Karpas-422 (cell line): ENCODE measurements at regions not wholly inside any gene's neighbourhood (a gene's known extent, or its start where the extent isn't known, plus 50 kb on each side); places are given as distances from the start of the nearest gene placed in this dataset.
"Not testable (repeated sequence)": the region's sequence is repeated elsewhere in the genome, so short reads cannot be mapped to it uniquely, and the experiment has no call there.

Experiments used
- DNase-seq: peaks from one replicate; pipeline ENCODE4 v3.0.0-alpha.2; 2015
- H2AFZ ChIP-seq: fragments of 200-600 bp; sonication (generic); 2 replicates; pipeline ENCODE4 v1.6.1; 2014; ENCODE audit warnings: antibody characterized with exemption, low read length, mixed read lengths
- H3K27ac ChIP-seq: fragments of 200-600 bp; sonication (generic); 2 replicates; pipeline ENCODE4 v1.5.1; 2014; ENCODE audit warnings: mild to moderate bottlenecking, low read length, moderate library complexity
- H3K27me3 ChIP-seq: fragments of 200-600 bp; sonication (generic); 2 replicates; pipeline ENCODE4 v1.6.1; 2014; ENCODE audit warnings: low read length, mixed read lengths
- H3K36me3 ChIP-seq: fragments of 200-600 bp; sonication (generic); 2 replicates; pipeline ENCODE4 v1.6.1; 2014; ENCODE audit warnings: low read length, mixed read lengths; ENCODE audit not compliant: insufficient read depth
- H3K4me1 ChIP-seq: fragments of 200-600 bp; sonication (generic); 2 replicates; pipeline ENCODE4 v1.6.1; 2014; ENCODE audit warnings: mild to moderate bottlenecking, low read length, mixed read lengths
- H3K4me2 ChIP-seq: fragments of 200-600 bp; sonication (generic); 2 replicates; pipeline ENCODE4 v1.6.1; 2014; ENCODE audit warnings: low read length, low read depth, mild to moderate bottlenecking; ENCODE audit not compliant: poor library complexity, severe bottlenecking
- H3K4me3 ChIP-seq: fragments of 200-600 bp; sonication (generic); 2 replicates; pipeline ENCODE4 v1.5.1; 2014; ENCODE audit warnings: mild to moderate bottlenecking, antibody characterized with exemption, low read length, mixed read lengths
- H3K79me2 ChIP-seq: fragments of 200-600 bp; sonication (generic); 2 replicates; pipeline ENCODE4 v1.6.1; 2014; ENCODE audit warnings: mild to moderate bottlenecking, low read length, mixed read lengths
- H3K9ac ChIP-seq: fragments of 200-600 bp; sonication (generic); 2 replicates; pipeline ENCODE4 v1.6.0; 2014; ENCODE audit warnings: low read length
- H3K9me2 ChIP-seq: fragments of 200-600 bp; sonication (generic), shearing (Covaris generic); replicated peaks from 2 replicates; pipeline ENCODE4 v1.6.0; 2014; ENCODE audit warnings: mild to moderate bottlenecking, low read length, moderate library complexity; ENCODE audit not compliant: insufficient read depth
- H3K9me3 ChIP-seq: fragments of 300-700, 200-600 bp; sonication (generic); 2 replicates; pipeline ENCODE4 v1.6.1; 2014; ENCODE audit warnings: low read length, mixed read lengths
- H4K20me1 ChIP-seq: fragments of 200-600 bp; sonication (generic); 2 replicates; pipeline ENCODE4 v1.6.1; 2014; ENCODE audit warnings: mild to moderate bottlenecking, antibody characterized with exemption, low read length, low read depth; ENCODE audit not compliant: insufficient read depth

DNA sequence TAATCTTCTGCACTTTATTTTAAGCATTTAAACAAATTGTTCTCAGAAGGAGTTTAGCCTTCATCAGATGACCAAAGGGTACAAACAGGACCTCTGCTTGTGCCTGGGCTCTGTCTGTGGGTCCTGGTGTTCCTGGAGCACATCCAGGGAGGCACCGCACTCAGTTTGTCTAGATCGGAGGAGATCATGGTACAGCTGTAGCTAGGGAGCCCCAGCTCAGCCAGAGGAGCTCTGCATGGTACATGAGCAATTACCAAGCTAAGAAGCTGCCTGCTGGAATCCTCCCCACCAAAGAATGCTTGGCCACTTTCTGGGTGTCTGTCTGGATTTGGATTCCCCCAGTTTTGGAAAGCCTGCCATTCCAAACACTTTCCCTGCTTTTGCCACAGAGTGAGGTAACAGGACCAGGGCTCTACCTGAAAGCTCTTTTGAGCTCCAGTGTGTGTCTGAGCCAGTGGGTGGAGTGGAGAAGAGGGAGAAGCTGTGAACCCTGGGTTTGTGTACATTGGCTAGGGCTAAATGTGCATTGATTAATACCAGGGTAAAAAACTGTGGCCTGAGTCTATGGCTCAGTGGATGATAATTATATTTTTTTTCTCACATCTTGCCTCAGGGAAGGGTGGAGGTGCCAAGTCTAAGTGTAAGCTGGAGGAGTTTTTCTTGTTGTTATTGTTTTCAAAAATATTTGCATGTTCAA is 163.7 kb upstream of the IGF1 start:
- Histone ChIP-seq H3K9ac (no peak overlapping the region), H3K36me3 (no peaks in the 10 kb centered on the region), H3K4me2 (no peak overlapping the region), H2AFZ (no peak overlapping the region), H3K9me2 (no peaks in the 10 kb centered on the region), H3K4me1 (no peaks in the 10 kb centered on the region), H3K9me3 (no peaks in the 10 kb centered on the region), H3K79me2 (no peaks in the 10 kb centered on the region), H3K4me3 (no peak overlapping the region), H4K20me1 (no peaks in the 10 kb centered on the region), H3K27me3 (no peaks in the 10 kb centered on the region), H3K27ac (no peak overlapping the region)
- DNase-seq: no peak

DNA sequence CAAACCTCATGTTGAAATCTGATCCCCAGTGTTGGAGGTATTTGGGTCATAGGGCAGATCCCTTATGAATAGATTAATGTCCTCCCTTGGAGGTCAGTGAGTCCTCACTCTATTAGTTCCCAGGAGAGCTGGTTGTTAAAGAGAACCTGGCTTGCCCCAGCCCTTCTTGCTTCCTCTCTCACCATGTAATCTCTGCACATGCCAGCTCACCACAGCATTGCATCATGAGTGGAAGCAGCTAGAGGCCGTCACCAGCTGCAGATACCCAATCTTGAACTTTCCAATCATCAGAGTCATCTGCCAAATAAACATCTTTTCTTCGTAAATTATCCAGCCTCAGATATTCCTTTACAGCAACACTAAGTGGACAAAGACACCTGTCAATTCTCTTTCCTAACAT is 161.8 kb upstream of the IGF1 start:
- Histone ChIP-seq H4K20me1 (no peaks in the 10 kb centered on the region), H3K27ac (no peak overlapping the region)
- DNase-seq: no peak

DNA sequence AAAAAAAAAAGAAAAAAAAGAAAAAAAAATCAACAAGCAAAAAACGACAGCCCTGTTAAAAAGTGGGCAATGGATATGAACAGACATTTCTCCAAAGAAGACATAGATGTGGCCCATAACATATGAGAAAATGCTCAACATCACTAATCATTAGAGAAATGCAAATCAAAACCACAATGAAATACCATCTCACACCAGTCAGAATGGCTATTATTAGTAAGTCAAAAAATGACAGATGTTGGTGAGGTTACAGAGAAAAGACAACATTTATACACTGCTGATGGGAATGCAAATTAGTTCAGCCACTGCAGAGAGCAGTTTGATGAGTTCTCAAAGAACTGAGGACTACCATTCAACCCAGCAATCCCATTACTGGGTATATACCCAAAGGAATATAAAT is 160.3 kb upstream of the IGF1 start:
- not testable (repeated sequence) for H2AFZ ChIP-seq, DNase-seq, H3K36me3 ChIP-seq, H3K27me3 ChIP-seq, H3K27ac ChIP-seq, H3K79me2 ChIP-seq, H4K20me1 ChIP-seq, H3K4me2 ChIP-seq, H3K9me3 ChIP-seq, H3K4me1 ChIP-seq, H3K4me3 ChIP-seq, H3K9me2 ChIP-seq, H3K9ac ChIP-seq

More for the DNA sequence above, 161.8 kb upstream of the IGF1 start:
- Histone ChIP-seq H3K9me3 (no peaks in the 10 kb centered on the region), H2AFZ (no peak overlapping the region), H3K36me3 (no peaks in the 10 kb centered on the region), H3K79me2 (no peaks in the 10 kb centered on the region), H3K4me1 (no peaks in the 10 kb centered on the region), H3K9me2 (no peaks in the 10 kb centered on the region), H3K4me2 (no peak overlapping the region), H3K27me3 (no peaks in the 10 kb centered on the region), H3K4me3 (no peak overlapping the region), H3K9ac (no peak overlapping the region)

DNA sequence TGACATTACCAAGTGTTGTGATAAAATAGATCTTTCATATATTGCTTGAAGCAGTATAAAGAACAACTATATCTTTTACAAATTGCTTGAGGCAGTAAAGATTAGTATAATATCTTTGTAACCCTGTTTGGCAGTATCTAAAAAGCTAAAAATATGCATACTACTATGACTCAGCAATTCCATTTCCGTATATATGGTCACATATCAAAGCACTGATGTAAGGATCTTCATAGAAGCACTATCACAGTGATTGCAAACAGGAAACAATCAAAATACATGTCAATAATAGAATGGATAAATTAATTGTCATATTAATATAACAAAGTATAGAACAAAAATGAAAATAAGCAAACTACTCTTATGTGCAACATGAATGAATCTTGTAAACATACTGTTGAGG is 158.4 kb upstream of the IGF1 start:
- Histone ChIP-seq H3K4me1 (no peaks in the 10 kb centered on the region), H3K4me3 (no peak overlapping the region), H2AFZ (no peak overlapping the region), H3K9ac (no peak overlapping the region), H3K9me3 (no peaks in the 10 kb centered on the region), H3K27ac (no peak overlapping the region), H3K4me2 (no peak overlapping the region), H3K36me3 (no peaks in the 10 kb centered on the region), H3K27me3 (no peaks in the 10 kb centered on the region), H3K79me2 (no peaks in the 10 kb centered on the region), H4K20me1 (no peaks in the 10 kb centered on the region), H3K9me2 (no peaks in the 10 kb centered on the region)
- no peak for DNase-seq

DNA sequence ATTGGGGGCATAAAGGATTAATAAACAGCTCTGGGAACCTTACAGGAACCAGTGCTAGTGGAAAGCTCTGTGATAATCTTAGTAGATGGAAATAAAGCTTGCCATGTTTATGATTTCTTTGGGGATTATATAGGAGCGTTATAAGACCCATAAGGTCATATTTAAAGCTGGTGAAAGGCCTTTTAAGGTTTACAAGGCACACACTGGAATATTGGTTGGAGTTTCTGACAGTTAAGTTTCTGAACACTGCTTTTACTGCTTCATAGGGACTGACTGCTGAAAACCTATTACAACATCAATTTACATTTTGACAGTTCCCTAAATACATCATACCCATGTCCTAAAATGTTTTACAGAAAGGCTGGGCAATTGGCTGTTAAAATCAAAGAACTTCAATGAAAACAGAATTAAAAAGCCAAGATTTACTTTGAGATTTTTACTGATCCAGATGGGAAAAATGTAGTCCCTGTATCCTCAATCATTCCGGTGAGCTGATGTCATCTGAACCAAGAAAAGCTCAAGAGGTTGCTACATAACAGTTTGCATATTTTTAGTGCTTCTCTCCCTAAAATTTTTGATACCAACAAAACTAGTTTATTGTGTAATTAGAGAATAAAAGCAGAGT is 153.7 kb upstream of the IGF1 start:
- Histone ChIP-seq H3K9me2 (0 out of 2 replicates have a peak, but pooled peaks cover 4% of the 10 kb centered on the region), H3K27ac (no peak overlapping the region)

DNA sequence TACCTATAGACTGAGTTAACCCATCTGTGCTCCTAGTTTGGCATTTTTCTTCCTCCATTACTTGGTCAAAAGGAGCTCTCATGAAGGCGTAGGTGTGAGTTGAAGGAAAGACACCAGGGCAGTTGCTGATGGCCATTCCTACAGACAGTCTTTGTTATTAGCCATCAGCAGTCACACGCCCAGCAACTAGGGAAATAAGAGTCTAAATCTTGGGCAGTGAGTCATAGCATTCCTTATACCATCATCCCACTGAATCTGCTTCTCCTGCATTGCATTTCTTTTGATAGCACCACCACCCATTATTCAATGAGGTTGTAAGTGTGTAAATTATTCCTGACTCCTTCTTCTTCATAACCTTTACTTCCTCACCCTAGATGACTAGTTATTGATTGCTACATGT is 150.9 kb upstream of the IGF1 start:
- no peaks in the 10 kb centered on the region for H3K79me2 ChIP-seq
- no peak overlapping the region for H2AFZ ChIP-seq
- H3K9ac ChIP-seq: no peak overlapping the region
- DNase-seq: no peak
- no peaks in the 10 kb centered on the region for H4K20me1 ChIP-seq
- H3K36me3 ChIP-seq: no peaks in the 10 kb centered on the region
- peaks cover 4% of the 10 kb centered on the region; the same call in 1 of the 2 replicates for H3K9me3 ChIP-seq
- no peak overlapping the region for H3K4me2 ChIP-seq
- 0 out of 2 replicates have a peak, but pooled peaks cover 4% of the 10 kb centered on the region for H3K9me2 ChIP-seq
- 0 out of 2 replicates have a peak, but pooled peaks cover 2% of the 10 kb centered on the region for H3K27me3 ChIP-seq
- H3K4me1 ChIP-seq: no peaks in the 10 kb centered on the region
- no peak overlapping the region for H3K4me3 ChIP-seq
- H3K27ac ChIP-seq: no peak overlapping the region

More for the DNA sequence above, 153.7 kb upstream of the IGF1 start:
- Histone ChIP-seq H3K9me3 (no peaks in the 10 kb centered on the region), H3K9ac (no peak overlapping the region), H3K79me2 (no peaks in the 10 kb centered on the region), H3K4me2 (no peak overlapping the region), H3K4me1 (no peaks in the 10 kb centered on the region), H4K20me1 (no peaks in the 10 kb centered on the region), H3K27me3 (0 out of 2 replicates have a peak, but pooled peaks cover 2% of the 10 kb centered on the region), H3K4me3 (no peak overlapping the region), H3K36me3 (no peaks in the 10 kb centered on the region), H2AFZ (no peak overlapping the region)
- no peak for DNase-seq

DNA sequence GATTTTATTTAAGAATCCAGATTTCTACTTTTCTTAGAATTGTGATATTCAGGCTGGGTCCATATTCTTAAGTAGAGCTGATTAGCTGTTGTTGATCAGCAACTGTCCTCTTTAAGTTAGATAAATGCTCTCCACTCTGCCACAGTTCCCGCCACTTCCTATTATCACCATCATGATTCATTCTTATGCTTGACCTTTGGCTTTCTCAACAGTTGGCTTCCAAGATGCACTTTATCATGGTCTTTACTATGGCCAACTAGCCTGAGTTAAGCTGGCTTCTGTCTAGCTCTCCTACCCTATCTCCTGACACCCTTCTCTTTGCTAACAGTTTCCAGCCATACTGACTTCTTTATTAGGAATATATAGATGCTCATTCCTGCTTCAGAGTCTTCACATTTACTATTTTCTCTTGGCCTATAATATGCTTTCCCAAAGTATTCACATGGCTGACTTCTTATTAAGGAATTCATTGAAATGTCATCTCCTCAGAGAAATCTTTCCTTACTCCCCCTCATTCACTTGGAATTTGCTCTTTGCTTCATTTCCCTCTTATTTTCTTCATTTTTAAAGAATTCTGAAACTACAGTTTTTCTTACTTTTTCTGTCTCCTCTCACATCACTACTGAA is 149.0 kb upstream of the IGF1 start:
- Histone ChIP-seq H3K27me3 (0 out of 2 replicates have a peak, but pooled peaks cover 2% of the 10 kb centered on the region), H3K79me2 (no peaks in the 10 kb centered on the region), H3K9me2 (0 out of 2 replicates have a peak, but pooled peaks cover 4% of the 10 kb centered on the region), H4K20me1 (no peaks in the 10 kb centered on the region), H3K4me1 (no peaks in the 10 kb centered on the region), H3K27ac (no peak overlapping the region), H3K4me2 (no peak overlapping the region), H3K36me3 (no peaks in the 10 kb centered on the region), H3K9ac (no peak overlapping the region), H3K9me3 (peaks cover 4% of the 10 kb centered on the region; the same call in 1 of the 2 replicates), H3K4me3 (no peak overlapping the region), H2AFZ (no peak overlapping the region)
- no peak for DNase-seq

DNA sequence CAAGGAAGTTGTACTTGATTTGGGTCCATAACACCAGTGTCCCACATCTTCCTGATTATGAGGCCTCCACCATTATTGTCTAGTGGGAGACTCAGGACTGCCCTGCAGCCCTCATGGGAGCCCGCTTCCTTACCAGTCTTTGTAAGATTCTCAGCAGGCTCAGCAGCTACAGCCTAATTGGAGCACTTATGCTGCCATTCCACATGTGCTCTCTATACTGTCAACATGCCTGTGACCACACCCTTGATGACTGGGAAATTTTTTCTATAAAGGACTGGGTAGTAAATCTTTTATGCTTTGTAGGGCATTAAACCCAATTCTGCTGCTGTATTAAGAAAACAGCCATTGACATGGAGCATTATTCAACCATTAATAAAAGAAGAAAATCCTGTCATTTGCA is 145.5 kb upstream of the IGF1 start:
- no peaks in the 10 kb centered on the region for H3K36me3 ChIP-seq
- H3K4me2 ChIP-seq: no peak overlapping the region
- H3K27ac ChIP-seq: no peak overlapping the region
- H3K4me1 ChIP-seq: no peaks in the 10 kb centered on the region
- no peaks in the 10 kb centered on the region for H3K79me2 ChIP-seq
- 0 out of 2 replicates have a peak, but pooled peaks cover 2% of the 10 kb centered on the region for H3K27me3 ChIP-seq
- peaks cover 4% of the 10 kb centered on the region; the same call in 1 of the 2 replicates for H3K9me3 ChIP-seq
- no peak for DNase-seq
- no peak overlapping the region for H3K9ac ChIP-seq
- 0 out of 2 replicates have a peak, but pooled peaks cover 3% of the 10 kb centered on the region for H3K9me2 ChIP-seq
- H3K4me3 ChIP-seq: no peak overlapping the region
- no peaks in the 10 kb centered on the region for H4K20me1 ChIP-seq
- H2AFZ ChIP-seq: no peak overlapping the region
